ENCODE measurements at regions not wholly inside any gene's neighbourhood (a gene's known extent, or its start where the extent isn't known, plus 50 kb on each side); places are given as distances from the start of the nearest gene placed in this dataset.

DNA sequence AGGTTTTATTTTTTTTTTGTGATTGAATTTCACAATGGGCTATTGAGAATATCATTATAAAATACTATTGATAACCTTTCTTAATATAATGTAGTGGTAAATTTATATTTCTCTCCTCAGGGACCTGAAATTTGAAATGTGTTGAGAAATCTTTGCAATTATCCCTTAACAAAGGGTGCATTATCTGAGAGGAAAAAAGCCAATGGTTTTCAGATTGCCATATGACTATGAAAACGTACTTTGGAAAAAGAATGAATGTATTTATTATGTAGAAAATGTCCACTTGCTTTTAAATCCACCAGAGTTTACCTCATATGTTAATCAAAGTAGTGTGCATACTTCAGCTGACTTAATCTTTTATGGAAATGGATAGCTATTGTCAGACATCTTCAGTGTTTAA lies 441.1 kb downstream of the AMY1C start:
- TF ChIP-seq, protein P1, sequence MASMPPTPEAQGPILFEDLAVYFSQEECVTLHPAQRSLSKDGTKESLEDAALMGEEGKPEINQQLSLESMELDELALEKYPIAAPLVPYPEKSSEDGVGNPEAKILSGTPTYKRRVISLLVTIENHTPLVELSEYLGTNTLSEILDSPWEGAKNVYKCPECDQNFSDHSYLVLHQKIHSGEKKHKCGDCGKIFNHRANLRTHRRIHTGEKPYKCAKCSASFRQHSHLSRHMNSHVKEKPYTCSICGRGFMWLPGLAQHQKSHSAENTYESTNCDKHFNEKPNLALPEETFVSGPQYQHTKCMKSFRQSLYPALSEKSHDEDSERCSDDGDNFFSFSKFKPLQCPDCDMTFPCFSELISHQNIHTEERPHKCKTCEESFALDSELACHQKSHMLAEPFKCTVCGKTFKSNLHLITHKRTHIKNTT (CRISPR knock-in tag; IDR thresholded peaks at IDR 0.05): no peak
- TF ChIP-seq, protein P2, sequence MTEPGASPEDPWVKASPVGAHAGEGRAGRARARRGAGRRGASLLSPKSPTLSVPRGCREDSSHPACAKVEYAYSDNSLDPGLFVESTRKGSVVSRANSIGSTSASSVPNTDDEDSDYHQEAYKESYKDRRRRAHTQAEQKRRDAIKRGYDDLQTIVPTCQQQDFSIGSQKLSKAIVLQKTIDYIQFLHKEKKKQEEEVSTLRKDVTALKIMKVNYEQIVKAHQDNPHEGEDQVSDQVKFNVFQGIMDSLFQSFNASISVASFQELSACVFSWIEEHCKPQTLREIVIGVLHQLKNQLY (CRISPR knock-in tag; IDR thresholded peaks at IDR 0.05): no peak
- TF ChIP-seq SPEN (CRISPR knock-in tag; IDR thresholded peaks at IDR 0.05; ENCODE audit: low read depth): no peak
- TF ChIP-seq NRL (CRISPR knock-in tag; IDR thresholded peaks at IDR 0.05; ENCODE audit: borderline replicate concordance): no peak
- TF ChIP-seq SIN3A (IDR thresholded peaks at IDR 0.05; ENCODE audit: borderline replicate concordance, low read depth, low read length): no peak
- no peak for TF ChIP-seq POLR2AphosphoS2 (IDR thresholded peaks at IDR 0.05; ENCODE audit: low read depth, low read length)
- whole genome bisulfite sequencing (ENCODE audit: low lambda C conversion rate): 3% methylated on average over 1 of the region's 1 CpG
- Histone ChIP-seq H3K4me1 (ENCODE audit: insufficient read depth, low read length) (no peaks in the 10 kb centered on the region), H4K20me1 (ENCODE audit: insufficient read depth, low read length) (no peaks in the 10 kb centered on the region), H3K4me2 (ENCODE audit: low read depth, low read length) (no peak overlapping the region), H3K27ac (ENCODE audit: extremely low read length, insufficient read depth, low read length) (no peak overlapping the region), H2AFZ (ENCODE audit: low read length) (no peak overlapping the region), H3K36me3 (replicated peaks in 1 of 2; ENCODE audit: control insufficient read depth in 1 of 2, insufficient read depth in 2 of 2, low read length in 2 of 2) (no peaks in the 10 kb centered on the region), H3K4me3 (replicated peaks in 1 of 3; ENCODE audit: insufficient read depth in 1 of 3, low read depth in 2 of 3, low read length in 3 of 3) (no peak overlapping the region), H3K9me3 (ENCODE audit: low read length) (peaks cover 4% of the 10 kb centered on the region), H3K79me2 (ENCODE audit: insufficient read depth, low read length) (no peaks in the 10 kb centered on the region), H3K9ac (ENCODE audit: insufficient read depth, low read depth, low read length) (no peak overlapping the region), H3K27me3 (ENCODE audit: control insufficient read depth in 1 of 2, insufficient read depth in 2 of 2, low read length in 2 of 2) (no peaks in the 10 kb centered on the region)
- ATAC-seq (no peak), FAIRE-seq (no peak), DNase-seq (ENCODE audit: low spot score) (no peak)
- intact Hi-C loops (cut with micrococcal nuclease; ENCODE audit: unreplicated experiment): no loop called here
- ChIA-PET POLR2A (no interaction called here), CTCF (ENCODE audit: low intra/inter-chr PET ratio, low total read pairs) (no interaction called here)
- no TSS peak for BruUV-seq (replicated peaks)
- in situ Hi-C loops (cut with HindIII; ENCODE audit: extremely low pct_ligation_motif_present, low pct_unique_long_range_greater_than_20kb): no loop called here

DNA sequence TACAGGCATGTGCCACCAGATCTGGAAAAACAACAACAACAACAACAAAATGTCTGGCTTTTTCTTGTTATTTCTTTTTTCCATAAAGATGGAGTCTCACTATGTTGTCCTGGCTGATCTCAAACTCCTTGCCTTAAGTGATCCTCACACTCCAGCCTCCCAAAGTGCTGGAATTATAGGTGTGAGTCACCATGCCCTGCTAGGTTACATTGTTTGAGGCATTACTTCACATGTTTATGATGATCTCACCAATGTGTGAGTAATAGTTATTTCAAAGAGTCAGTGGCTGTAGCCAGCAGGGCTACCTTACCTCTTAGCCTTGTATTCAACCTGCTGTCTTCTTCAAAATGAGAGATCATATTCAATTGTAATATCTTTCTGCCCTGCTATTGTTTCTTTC lies 445.7 kb downstream of the AMY1C start:
- ChIA-PET CTCF (ENCODE audit: low intra/inter-chr PET ratio, low total read pairs) (no interaction called here), POLR2A (no interaction called here)
- no TSS peak for BruUV-seq (replicated peaks)
- intact Hi-C loops (cut with micrococcal nuclease; ENCODE audit: unreplicated experiment): no loop called here
- Histone ChIP-seq H4K20me1 (ENCODE audit: insufficient read depth, low read length) (no peaks in the 10 kb centered on the region), H3K27me3 (ENCODE audit: control insufficient read depth in 1 of 2, insufficient read depth in 2 of 2, low read length in 2 of 2) (no peaks in the 10 kb centered on the region), H3K36me3 (replicated peaks in 1 of 2; ENCODE audit: control insufficient read depth in 1 of 2, insufficient read depth in 2 of 2, low read length in 2 of 2) (no peaks in the 10 kb centered on the region), H3K79me2 (ENCODE audit: insufficient read depth, low read length) (no peaks in the 10 kb centered on the region), H3K9me3 (ENCODE audit: low read length) (peaks cover 4% of the 10 kb centered on the region), H3K27ac (ENCODE audit: extremely low read length, insufficient read depth, low read length) (no peak overlapping the region), H3K9ac (ENCODE audit: insufficient read depth, low read depth, low read length) (no peak overlapping the region), H3K4me2 (ENCODE audit: low read depth, low read length) (no peak overlapping the region), H3K4me1 (ENCODE audit: insufficient read depth, low read length) (no peaks in the 10 kb centered on the region), H2AFZ (ENCODE audit: low read length) (no peak overlapping the region), H3K4me3 (replicated peaks in 1 of 3; ENCODE audit: insufficient read depth in 1 of 3, low read depth in 2 of 3, low read length in 3 of 3) (no peak overlapping the region)
- ATAC-seq (no peak), DNase-seq (ENCODE audit: low spot score) (peak; percentile 0), FAIRE-seq (no peak)
- in situ Hi-C loops (cut with HindIII; ENCODE audit: extremely low pct_ligation_motif_present, low pct_unique_long_range_greater_than_20kb): no loop called here
- TF ChIP-seq TEAD2 (CRISPR knock-in tag; IDR thresholded peaks at IDR 0.05) (no peak), SMAD9 (CRISPR knock-in tag; IDR thresholded peaks at IDR 0.05) (no peak), FOXP1 (IDR thresholded peaks at IDR 0.05) (no peak), FOXP1 (CRISPR knock-in tag; IDR thresholded peaks at IDR 0.05) (no peak), SIX4 (CRISPR knock-in tag; IDR thresholded peaks at IDR 0.05) (no peak), ZNF564 (CRISPR knock-in tag; IDR thresholded peaks at IDR 0.05) (no peak), JDP2 (CRISPR knock-in tag; IDR thresholded peaks at IDR 0.05; ENCODE audit: borderline replicate concordance) (no peak)
- TF ChIP-seq, protein P3, sequence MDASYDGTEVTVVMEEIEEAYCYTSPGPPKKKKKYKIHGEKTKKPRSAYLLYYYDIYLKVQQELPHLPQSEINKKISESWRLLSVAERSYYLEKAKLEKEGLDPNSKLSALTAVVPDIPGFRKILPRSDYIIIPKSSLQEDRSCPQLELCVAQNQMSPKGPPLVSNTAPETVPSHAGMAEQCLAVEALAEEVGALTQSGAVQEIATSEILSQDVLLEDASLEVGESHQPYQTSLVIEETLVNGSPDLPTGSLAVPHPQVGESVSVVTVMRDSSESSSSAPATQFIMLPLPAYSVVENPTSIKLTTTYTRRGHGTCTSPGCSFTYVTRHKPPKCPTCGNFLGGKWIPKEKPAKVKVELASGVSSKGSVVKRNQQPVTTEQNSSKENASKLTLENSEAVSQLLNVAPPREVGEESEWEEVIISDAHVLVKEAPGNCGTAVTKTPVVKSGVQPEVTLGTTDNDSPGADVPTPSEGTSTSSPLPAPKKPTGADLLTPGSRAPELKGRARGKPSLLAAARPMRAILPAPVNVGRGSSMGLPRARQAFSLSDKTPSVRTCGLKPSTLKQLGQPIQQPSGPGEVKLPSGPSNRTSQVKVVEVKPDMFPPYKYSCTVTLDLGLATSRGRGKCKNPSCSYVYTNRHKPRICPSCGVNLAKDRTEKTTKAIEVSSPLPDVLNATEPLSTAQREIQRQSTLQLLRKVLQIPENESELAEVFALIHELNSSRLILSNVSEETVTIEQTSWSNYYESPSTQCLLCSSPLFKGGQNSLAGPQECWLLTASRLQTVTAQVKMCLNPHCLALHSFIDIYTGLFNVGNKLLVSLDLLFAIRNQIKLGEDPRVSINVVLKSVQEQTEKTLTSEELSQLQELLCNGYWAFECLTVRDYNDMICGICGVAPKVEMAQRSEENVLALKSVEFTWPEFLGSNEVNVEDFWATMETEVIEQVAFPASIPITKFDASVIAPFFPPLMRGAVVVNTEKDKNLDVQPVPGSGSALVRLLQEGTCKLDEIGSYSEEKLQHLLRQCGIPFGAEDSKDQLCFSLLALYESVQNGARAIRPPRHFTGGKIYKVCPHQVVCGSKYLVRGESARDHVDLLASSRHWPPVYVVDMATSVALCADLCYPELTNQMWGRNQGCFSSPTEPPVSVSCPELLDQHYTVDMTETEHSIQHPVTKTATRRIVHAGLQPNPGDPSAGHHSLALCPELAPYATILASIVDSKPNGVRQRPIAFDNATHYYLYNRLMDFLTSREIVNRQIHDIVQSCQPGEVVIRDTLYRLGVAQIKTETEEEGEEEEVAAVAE (CRISPR knock-in tag; IDR thresholded peaks at IDR 0.05; ENCODE audit: borderline replicate concordance): no peak
- TF ChIP-seq, protein P4, sequence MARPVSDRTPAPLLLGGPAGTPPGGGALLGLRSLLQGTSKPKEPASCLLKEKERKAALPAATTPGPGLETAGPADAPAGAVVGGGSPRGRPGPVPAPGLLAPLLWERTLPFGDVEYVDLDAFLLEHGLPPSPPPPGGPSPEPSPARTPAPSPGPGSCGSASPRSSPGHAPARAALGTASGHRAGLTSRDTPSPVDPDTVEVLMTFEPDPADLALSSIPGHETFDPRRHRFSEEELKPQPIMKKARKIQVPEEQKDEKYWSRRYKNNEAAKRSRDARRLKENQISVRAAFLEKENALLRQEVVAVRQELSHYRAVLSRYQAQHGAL (CRISPR knock-in tag; IDR thresholded peaks at IDR 0.05; ENCODE audit: not compliant biosample characterization): no peak
